GM12878 (cell line): ENCODE measurements at regions not wholly inside any gene's neighbourhood (a gene's known extent, or its start where the extent isn't known, plus 50 kb on each side); places are given as distances from the start of the nearest gene placed in this dataset.

Experiments
- BRCA1 ChIP-seq: IDR thresholded peaks from 2 replicates; pipeline ENCODE4 v1.6.1; 2011; ENCODE audit warnings: low read depth, low read length, improper control_type of control experiment
- CUX1 ChIP-seq: IDR thresholded peaks from 2 replicates; pipeline ENCODE4 v1.6.1; 2012; ENCODE audit warnings: improper control_type of control experiment, low read depth, low read length; ENCODE audit not compliant: insufficient replicate concordance
- EED ChIP-seq: sonication (generic); IDR thresholded peaks from 2 replicates; pipeline ENCODE4 v1.6.1; 2016; ENCODE audit warnings: antibody characterized with exemption, low read depth
- EP300 ChIP-seq, 2 experiments: fragments of 150-350 bp in 1 of 2; IDR thresholded peaks; 2 replicates each; pipeline ENCODE4 v1.6.1; 2011 to 2012; ENCODE audit warnings: low read depth in 2 of 2, low read length in 2 of 2, borderline replicate concordance in 1 of 2, improper control_type of control experiment in 1 of 2, inconsistent platforms in 1 of 2; ENCODE audit not compliant: control insufficient read depth in 1 of 2
- KLF5 ChIP-seq: fragments of 450-650 bp; IDR thresholded peaks from 2 replicates; pipeline ENCODE4 v1.6.1; 2014; ENCODE audit warnings: mild to moderate bottlenecking; ENCODE audit not compliant: partially characterized antibody
- RELA ChIP-seq: fragments of 450-650 bp; IDR thresholded peaks from 2 replicates; pipeline ENCODE4 v1.8.0; 2014; ENCODE audit warnings: borderline replicate concordance; ENCODE audit not compliant: partially characterized antibody
- SMC3 ChIP-seq: IDR thresholded peaks from 2 replicates; pipeline ENCODE4 v1.6.1; 2011; ENCODE audit warnings: low read length, improper control_type of control experiment, borderline replicate concordance
- SP1 ChIP-seq: IDR thresholded peaks from one replicate; pipeline ENCODE4 v1.6.1; 2011; ENCODE audit warnings: low read depth, low read length

GRCh38 chr21:43269957-43270705 lies 101.3 kb downstream of the CRYAA start (continued):
- TF ChIP-seq CUX1 (no peak), KLF5 (no peak), EP300 (IDR thresholded peaks at IDR 0.05; ENCODE audit: borderline replicate concordance in 1 of 2, control insufficient read depth in 1 of 2, low read depth in 2 of 2, low read length in 2 of 2) (no peak), BRCA1 (no peak), EED (no peak), SP1 (no peak), SMC3 (no peak), RELA (no peak)
